ENCODE measurements at regions not wholly inside any gene's neighbourhood (a gene's known extent, or its start where the extent isn't known, plus 50 kb on each side); places are given as distances from the start of the nearest gene placed in this dataset.

GRCh38 chr2:104707056-104707455 lies 146.9 kb upstream of the POU3F3 start:
- H3K36me3 ChIP-seq, result no peaks in the 10 kb centered on the region
- no peaks in the 10 kb centered on the region for H3K4me1 ChIP-seq
- H3K4me3 ChIP-seq, result no peak overlapping the region
- no peaks in the 10 kb centered on the region for H3K27me3 ChIP-seq (replicated peaks in 1 of 7)
- no peak for DNase-seq
- WGBS, 5 donors, result 70 to 83% (median 79%) methylated on average over 5 of the region's 5 CpGs
- TF ChIP-seq, protein P1, sequence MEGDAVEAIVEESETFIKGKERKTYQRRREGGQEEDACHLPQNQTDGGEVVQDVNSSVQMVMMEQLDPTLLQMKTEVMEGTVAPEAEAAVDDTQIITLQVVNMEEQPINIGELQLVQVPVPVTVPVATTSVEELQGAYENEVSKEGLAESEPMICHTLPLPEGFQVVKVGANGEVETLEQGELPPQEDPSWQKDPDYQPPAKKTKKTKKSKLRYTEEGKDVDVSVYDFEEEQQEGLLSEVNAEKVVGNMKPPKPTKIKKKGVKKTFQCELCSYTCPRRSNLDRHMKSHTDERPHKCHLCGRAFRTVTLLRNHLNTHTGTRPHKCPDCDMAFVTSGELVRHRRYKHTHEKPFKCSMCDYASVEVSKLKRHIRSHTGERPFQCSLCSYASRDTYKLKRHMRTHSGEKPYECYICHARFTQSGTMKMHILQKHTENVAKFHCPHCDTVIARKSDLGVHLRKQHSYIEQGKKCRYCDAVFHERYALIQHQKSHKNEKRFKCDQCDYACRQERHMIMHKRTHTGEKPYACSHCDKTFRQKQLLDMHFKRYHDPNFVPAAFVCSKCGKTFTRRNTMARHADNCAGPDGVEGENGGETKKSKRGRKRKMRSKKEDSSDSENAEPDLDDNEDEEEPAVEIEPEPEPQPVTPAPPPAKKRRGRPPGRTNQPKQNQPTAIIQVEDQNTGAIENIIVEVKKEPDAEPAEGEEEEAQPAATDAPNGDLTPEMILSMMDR (IDR thresholded peaks at IDR 0.05 in 8 of 11, conservative IDR thresholded peaks at IDR 0.05 in 3 of 11), result no peak
- TF ChIP-seq POLR2A (IDR thresholded peaks at IDR 0.05) (no peak), POLR2AphosphoS5 (IDR thresholded peaks at IDR 0.05) (no peak)
- intact Hi-C loops (cut with DNase I; ENCODE audit: low total_unique reads), result no loop called here
- no peak overlapping the region for H3K27ac ChIP-seq
- no peaks in the 10 kb centered on the region for H3K9me3 ChIP-seq

DNA sequence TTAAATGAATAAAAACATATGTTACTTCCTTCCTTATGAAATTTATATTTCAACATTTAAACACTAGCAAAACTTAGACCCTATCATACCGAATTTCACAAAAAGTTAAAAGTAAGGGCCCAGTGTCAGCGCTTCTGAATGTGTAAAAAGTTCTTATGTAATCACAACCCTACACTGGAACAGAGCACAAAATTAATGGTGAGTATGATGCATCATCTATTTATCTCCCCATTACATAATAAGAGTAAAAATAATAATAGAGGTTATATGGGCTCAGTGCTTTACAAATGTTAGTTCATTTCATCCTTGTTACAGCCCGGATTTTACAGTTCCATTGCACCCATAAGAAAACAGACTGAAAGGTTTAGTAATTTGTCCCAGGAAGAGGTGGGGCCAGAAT lies 144.9 kb upstream of the POU3F3 start:
- intact Hi-C loops (cut with DNase I; ENCODE audit: low total_unique reads), result no loop called here
- Histone ChIP-seq H3K9me3 (no peaks in the 10 kb centered on the region), H3K4me1 (no peaks in the 10 kb centered on the region), H3K4me3 (no peak overlapping the region), H3K27me3 (replicated peaks in 1 of 7) (no peaks in the 10 kb centered on the region), H3K27ac (no peak overlapping the region), H3K36me3 (no peaks in the 10 kb centered on the region)
- TF ChIP-seq, protein P1 (IDR thresholded peaks at IDR 0.05 in 8 of 11, conservative IDR thresholded peaks at IDR 0.05 in 3 of 11), result no peak
- TF ChIP-seq POLR2AphosphoS5 (IDR thresholded peaks at IDR 0.05) (no peak), POLR2A (IDR thresholded peaks at IDR 0.05) (no peak)
- DNase-seq, result no peak
- 84 to 94% (median 90%) methylated on average over 3 of the region's 3 CpGs for WGBS, 5 donors

GRCh38 chr2:104716061-104716460 lies 137.9 kb upstream of the POU3F3 start:
- DNase-seq, result no peak
- intact Hi-C loops (cut with DNase I; ENCODE audit: low total_unique reads), result no loop called here

DNA sequence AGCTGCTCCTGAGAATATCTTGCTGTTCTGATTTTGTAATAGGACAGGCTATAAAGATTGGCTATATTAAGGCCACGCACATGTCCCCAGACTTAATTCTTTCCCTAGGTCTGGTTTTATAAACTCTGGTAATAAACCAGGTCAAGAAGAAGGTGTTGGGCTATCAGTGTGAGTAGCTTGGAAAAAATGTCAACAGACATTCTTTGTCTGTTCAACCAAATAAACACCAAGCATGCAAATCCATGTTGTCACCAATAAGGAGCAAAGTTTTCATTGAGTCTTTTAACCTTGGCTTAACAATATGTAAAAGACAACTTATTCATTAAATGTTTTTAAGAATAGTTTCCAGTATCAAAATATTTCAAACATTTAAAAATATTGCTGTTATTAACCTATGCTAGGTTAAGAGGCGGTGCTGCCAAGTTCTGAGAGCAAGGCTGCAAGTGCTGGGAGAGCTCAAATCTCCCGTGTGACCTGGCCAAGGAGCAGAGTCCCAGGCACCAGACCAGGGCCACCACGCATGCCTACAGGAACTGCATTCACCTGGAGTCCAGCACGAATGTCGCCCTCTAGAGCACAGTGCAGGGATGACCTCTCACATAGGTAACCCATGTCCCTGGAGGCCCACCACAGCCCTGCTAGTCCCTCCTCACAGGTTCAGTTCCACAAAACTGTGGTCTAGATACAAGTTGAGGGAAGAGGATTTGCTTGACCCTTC lies 120.5 kb upstream of the POU3F3 start:
- no peak for DNase-seq
- Histone ChIP-seq H3K4me1 (no peaks in the 10 kb centered on the region), H3K36me3 (no peaks in the 10 kb centered on the region), H3K27me3 (replicated peaks in 1 of 7) (no peaks in the 10 kb centered on the region), H3K27ac (no peak overlapping the region), H3K4me3 (no peak overlapping the region), H3K9me3 (peaks cover 0 to 16% (median 9%) of the 10 kb centered on the region in 8 donors)
- 60 to 79% (median 70%) methylated on average over 4 to 6 of the region's 6 CpGs for WGBS, 5 donors
- TF ChIP-seq POLR2A (IDR thresholded peaks at IDR 0.05) (no peak), POLR2AphosphoS5 (IDR thresholded peaks at IDR 0.05) (no peak)
- TF ChIP-seq, protein P1 (IDR thresholded peaks at IDR 0.05 in 8 of 11, conservative IDR thresholded peaks at IDR 0.05 in 3 of 11), result peak in 2 of 11 experiments; percentile 20 to 23
- intact Hi-C loops (cut with DNase I; ENCODE audit: low total_unique reads), result no loop called here

More at GRCh38 chr2:104716061-104716460, 137.9 kb upstream of the POU3F3 start:
- Histone ChIP-seq H3K4me1 (no peaks in the 10 kb centered on the region), H3K9me3 (no peaks in the 10 kb centered on the region), H3K36me3 (no peaks in the 10 kb centered on the region), H3K27me3 (replicated peaks in 1 of 7) (no peaks in the 10 kb centered on the region), H3K4me3 (no peak overlapping the region), H3K27ac (no peak overlapping the region)
- 87 to 94% (median 88%) methylated on average over 4 of the region's 4 CpGs for WGBS, 5 donors
- TF ChIP-seq POLR2AphosphoS5 (IDR thresholded peaks at IDR 0.05), result no peak
- TF ChIP-seq POLR2A (IDR thresholded peaks at IDR 0.05), result no peak
- TF ChIP-seq, protein P1 (IDR thresholded peaks at IDR 0.05 in 8 of 11, conservative IDR thresholded peaks at IDR 0.05 in 3 of 11), result no peak

Data from spleen (tissue), 11 donors.